Progenitor cell of endocrine pancreas (in vitro differentiated cells): ENCODE measurements at regions not wholly inside any gene's neighbourhood (a gene's known extent, or its start where the extent isn't known, plus 50 kb on each side); places are given as distances from the start of the nearest gene placed in this dataset.

Experiments used
- DNase-seq: peaks from one replicate; pipeline ENCODE4 v3.0.0; 2021; ENCODE audit warnings: low spot score; ENCODE audit not compliant: unreplicated experiment
- H3K27ac Mint-ChIP-seq: 2 replicates; pipeline ENCODE4 v1.8.0; 2021; ENCODE audit warnings: mild to moderate bottlenecking, moderate library complexity, mixed read lengths
- H3K27me3 Mint-ChIP-seq: 2 replicates; pipeline ENCODE4 v1.8.0; 2021; ENCODE audit warnings: mixed read lengths
- H3K36me3 Mint-ChIP-seq: 2 replicates; pipeline ENCODE4 v1.8.0; 2022; ENCODE audit warnings: mixed read lengths; ENCODE audit not compliant: insufficient read depth
- H3K4me1 Mint-ChIP-seq: 2 replicates; pipeline ENCODE4 v1.8.0; 2021; ENCODE audit warnings: low read depth, mixed read lengths
- H3K4me3 Mint-ChIP-seq: 2 replicates; pipeline ENCODE4 v1.8.0; 2021; ENCODE audit warnings: low read depth, mild to moderate bottlenecking, moderate library complexity, mixed read lengths
- H3K9me3 Mint-ChIP-seq: 2 replicates; pipeline ENCODE4 v1.8.0; 2021; ENCODE audit warnings: low read depth, mixed read lengths
- CTCF ChIP-seq: fragments of 200-600 bp; sonication (generic); IDR thresholded peaks from one replicate; pipeline ENCODE4 v1.5.0; 2021; ENCODE audit warnings: antibody characterized with exemption, mild to moderate bottlenecking; ENCODE audit not compliant: unreplicated experiment

- H3K9me3 Mint-ChIP-seq: no peaks in the 10 kb centered on the region
- H3K4me1 Mint-ChIP-seq: no peaks in the 10 kb centered on the region
- H3K36me3 Mint-ChIP-seq: no peaks in the 10 kb centered on the region
- H3K27ac Mint-ChIP-seq: no peak overlapping the region
- no peak for TF ChIP-seq CTCF
- DNase-seq: no peak
- H3K4me3 Mint-ChIP-seq: no peak overlapping the region
- no peaks in the 10 kb centered on the region for H3K27me3 Mint-ChIP-seq
Measured at GRCh38 chr9:88766778-88767503, 224.3 kb upstream of the S1PR3 start.

- no peak for DNase-seq
- H3K4me1 Mint-ChIP-seq: no peaks in the 10 kb centered on the region
- TF ChIP-seq CTCF: no peak
- H3K27ac Mint-ChIP-seq: no peak overlapping the region
- no peaks in the 10 kb centered on the region for H3K9me3 Mint-ChIP-seq
- no peaks in the 10 kb centered on the region for H3K27me3 Mint-ChIP-seq
- no peaks in the 10 kb centered on the region for H3K36me3 Mint-ChIP-seq
- no peak overlapping the region for H3K4me3 Mint-ChIP-seq
Measured at GRCh38 chr9:88767504-88767790, 223.8 kb upstream of the S1PR3 start.

GRCh38 chr9:88772575-88772974 is 218.7 kb upstream of the S1PR3 start:
- no peak for TF ChIP-seq CTCF
- Mint-ChIP-seq H3K27me3 (peaks cover 8% of the 10 kb centered on the region), H3K27ac (no peak overlapping the region), H3K9me3 (no peaks in the 10 kb centered on the region), H3K4me3 (no peak overlapping the region), H3K36me3 (no peaks in the 10 kb centered on the region), H3K4me1 (peaks cover 28% of the 10 kb centered on the region)
- DNase-seq: no peak

GRCh38 chr9:88773126-88773525 is 218.1 kb upstream of the S1PR3 start:
- Mint-ChIP-seq H3K27me3 (peaks cover 10% of the 10 kb centered on the region), H3K36me3 (no peaks in the 10 kb centered on the region), H3K9me3 (no peaks in the 10 kb centered on the region), H3K4me3 (no peak overlapping the region), H3K4me1 (peaks cover 29% of the 10 kb centered on the region), H3K27ac (no peak overlapping the region)
- TF ChIP-seq CTCF: no peak
- DNase-seq: no peak

GRCh38 chr9:88773627-88774244 is 217.5 kb upstream of the S1PR3 start:
- H3K4me1 Mint-ChIP-seq: peaks cover 29% of the 10 kb centered on the region
- no peak for TF ChIP-seq CTCF
- no peak overlapping the region for H3K4me3 Mint-ChIP-seq
- no peak for DNase-seq
- no peaks in the 10 kb centered on the region for H3K9me3 Mint-ChIP-seq
- H3K27me3 Mint-ChIP-seq: peaks cover 10% of the 10 kb centered on the region
- no peaks in the 10 kb centered on the region for H3K36me3 Mint-ChIP-seq
- H3K27ac Mint-ChIP-seq: no peak overlapping the region
